ENCODE measurements at regions not wholly inside any gene's neighbourhood (a gene's known extent, or its start where the extent isn't known, plus 50 kb on each side); places are given as distances from the start of the nearest gene placed in this dataset.
"Not testable (repeated sequence)": the region's sequence is repeated elsewhere in the genome, so short reads cannot be mapped to it uniquely, and the experiment has no call there.

- no peak for DNase-seq
These were observed 54.5 kb upstream of the PRKD1 start for GRCh38 chr14:29982171-29982570.

DNA sequence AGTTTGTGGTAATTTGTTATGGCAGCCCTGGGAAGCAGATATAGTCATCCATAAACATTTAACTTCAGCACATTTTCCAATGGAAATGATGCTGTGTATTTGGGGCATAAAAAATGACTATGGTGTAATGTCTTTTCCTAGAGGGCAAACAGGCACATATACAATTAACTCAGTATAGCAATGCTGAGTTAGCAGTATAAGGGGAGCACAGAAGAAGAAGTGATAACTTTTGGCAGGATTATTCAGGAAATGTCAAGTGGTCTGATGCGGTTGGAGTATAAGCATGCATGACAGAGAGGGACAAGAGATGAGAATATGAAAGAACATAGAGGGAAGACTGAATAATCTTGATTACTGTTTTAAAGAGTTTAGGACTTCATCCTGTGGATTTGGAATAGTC lies 55.3 kb upstream of the PRKD1 start:
- DNase-seq: no peak

- not testable (repeated sequence) for DNase-seq
These were observed 62.8 kb upstream of the PRKD1 start for GRCh38 chr14:29990344-29990857.

- no peak for DNase-seq
These were observed 63.3 kb upstream of the PRKD1 start for GRCh38 chr14:29990993-29991392.

DNA sequence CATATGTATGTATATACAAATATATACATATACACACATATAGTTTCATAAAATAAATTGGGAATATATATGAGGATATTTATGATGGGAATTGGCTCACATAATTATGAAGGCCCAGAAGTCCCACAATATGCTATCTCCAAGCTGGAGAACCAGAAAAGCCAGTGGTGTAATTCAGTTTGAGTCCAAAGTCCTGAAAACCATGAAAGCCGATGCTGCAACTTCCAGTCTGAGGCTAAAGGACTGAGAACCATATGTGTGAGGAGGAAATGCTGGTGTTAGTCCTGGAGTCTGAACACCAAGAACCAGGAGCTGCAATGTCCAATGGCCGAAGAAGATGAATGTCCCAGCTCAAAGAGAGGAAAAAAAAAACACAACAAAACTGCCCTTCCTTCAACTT lies 65.5 kb upstream of the PRKD1 start:
- DNase-seq: no peak

DNA sequence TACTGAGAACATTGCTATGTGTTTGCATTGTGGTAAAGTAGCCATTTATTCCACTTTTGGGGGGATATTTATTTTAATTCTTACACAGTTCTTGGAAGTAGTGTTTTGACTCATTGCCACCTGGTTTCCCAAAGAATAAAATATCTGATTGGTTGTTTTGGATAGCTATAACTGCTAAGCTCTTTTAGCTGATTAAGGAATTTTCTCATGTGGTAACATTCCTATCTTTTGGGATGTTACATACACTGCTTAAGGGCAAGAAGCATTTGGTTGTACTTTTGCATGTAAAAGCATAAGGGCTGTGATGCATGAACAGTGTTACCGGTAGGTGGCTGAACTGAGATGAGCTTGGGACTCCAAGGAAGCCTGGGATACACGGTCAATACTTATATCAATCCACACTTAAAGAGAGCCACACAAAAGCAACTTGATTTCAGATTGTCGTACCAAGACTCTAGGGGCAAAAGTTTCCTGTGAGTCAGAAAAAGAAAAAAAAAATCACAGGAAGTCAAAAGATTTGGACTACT lies 71.4 kb upstream of the PRKD1 start:
- DNase-seq: no peak

GRCh38 chr14:30002859-30003258 lies 75.2 kb upstream of the PRKD1 start:
- no peak for DNase-seq

DNA sequence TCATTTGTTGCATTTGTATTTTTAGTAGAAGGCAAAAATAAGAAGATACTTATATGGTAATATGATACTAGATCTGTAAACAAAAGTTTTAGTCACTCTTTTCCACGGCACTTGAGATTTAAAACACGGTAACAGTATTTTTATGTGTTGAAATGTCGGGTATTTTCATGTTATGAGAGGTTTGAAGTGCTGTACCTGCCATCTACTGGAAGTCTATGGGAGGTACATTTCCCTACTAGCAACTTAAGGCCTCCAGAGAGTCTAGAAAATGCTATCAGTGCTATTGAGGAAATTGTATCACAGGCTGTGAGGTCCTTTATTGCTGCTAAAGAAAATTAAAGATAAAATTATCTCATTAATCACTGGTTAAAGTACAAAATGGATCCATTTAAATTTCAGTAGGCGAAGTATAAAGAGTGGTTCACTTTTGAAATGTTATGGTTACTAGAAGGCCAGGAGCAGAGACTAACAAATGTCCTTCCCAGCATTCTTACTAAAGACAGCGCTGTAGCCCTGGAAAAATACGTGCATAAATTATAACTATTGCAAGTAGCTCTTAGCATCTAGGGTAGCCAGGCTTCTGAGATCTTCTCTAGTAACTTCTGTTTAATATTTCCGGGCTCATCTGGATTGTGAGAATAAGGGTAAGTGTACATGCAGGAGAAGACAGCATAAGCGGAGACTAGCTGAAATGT lies 77.6 kb upstream of the PRKD1 start:
- peak; percentile 53 to 74 for DNase-seq

DNA sequence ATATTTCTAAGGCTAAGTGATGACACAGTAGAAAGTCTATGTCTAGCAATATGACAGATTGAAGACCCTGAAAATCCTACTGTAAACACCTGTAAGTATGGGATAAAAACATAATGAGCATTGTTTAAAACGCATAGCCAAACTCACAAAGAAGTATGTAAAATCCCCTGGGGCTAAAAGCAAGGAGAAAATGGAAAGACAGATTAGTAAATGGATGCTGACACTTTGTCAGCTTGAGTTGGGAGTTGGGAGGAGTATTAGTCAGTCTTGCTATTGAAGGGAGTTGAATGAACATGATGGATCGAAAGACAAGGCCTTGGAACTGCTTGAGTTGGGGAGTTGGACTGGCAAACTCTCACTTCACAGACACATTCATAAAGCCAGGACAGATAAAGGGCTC lies 79.0 kb upstream of the PRKD1 start:
- no peak for DNase-seq

GRCh38 chr14:30015489-30015888 lies 87.8 kb upstream of the PRKD1 start:
- DNase-seq: no peak

DNA sequence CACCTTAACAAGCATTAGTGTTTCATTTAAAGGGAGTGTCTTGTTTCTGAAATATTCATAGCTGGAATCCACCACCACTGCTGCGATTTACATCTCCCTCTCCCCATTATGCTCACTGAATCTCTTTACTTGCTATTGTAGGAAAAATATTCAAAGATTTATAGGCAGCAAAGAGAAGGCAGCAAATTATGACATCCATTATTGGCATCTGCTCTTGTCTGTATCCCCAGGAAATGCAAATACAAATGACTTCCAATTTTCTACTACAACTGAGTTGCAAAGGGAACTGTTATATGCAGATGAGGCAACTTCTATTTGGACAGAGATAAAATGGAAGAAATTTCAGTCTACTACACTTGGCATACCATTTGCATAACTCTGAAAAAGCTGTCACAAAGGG lies 88.4 kb upstream of the PRKD1 start:
- DNase-seq: no peak

- DNase-seq: no peak
These were observed 89.8 kb upstream of the PRKD1 start for GRCh38 chr14:30017370-30017993.

DNA sequence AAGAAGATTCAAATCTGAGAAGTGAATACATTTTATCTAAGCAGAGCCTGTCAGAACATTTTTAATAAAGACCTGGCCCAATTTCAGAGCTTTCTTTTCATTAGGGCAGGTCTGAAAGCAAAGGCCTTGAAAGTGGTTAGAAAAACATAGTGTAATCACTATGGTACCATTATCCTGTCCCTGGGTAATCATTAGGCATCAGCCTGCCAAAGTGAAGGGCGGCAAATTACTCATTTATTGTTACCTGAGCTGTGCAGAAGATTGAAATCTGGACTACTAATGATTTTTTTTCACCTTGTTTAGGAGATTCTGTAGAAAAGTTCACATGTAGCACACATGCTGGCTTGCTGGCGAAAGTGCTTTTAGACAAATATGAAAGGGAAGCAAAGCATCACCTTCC lies 92.6 kb upstream of the PRKD1 start:
- peak; percentile 29 to 74 for DNase-seq

- no peak for DNase-seq
These were observed 93.0 kb upstream of the PRKD1 start for GRCh38 chr14:30020687-30021086.

GRCh38 chr14:30023350-30023749 lies 95.7 kb upstream of the PRKD1 start:
- not testable (repeated sequence) for DNase-seq

- peak; percentile 83 to 96 for DNase-seq
These were observed 106.5 kb upstream of the PRKD1 start for GRCh38 chr14:30034152-30034551.

DNA sequence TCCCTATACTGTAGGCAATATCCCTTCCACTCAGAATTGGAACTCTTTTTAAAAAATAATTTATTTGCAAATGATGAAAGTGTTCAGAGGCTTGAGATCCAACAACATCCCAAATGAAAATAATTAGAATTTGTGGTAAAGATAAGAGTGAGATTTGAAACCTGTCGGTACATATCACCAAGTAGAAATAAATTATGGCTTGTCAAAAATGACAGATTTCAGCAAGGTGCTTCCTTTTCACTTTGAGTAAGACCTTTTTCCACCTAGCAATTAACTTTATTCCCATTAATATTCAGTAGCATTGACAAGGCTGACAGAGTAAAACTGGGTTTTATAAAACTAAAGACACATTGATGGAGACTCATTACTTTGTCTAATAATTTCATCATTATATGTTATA lies 107.7 kb upstream of the PRKD1 start:
- DNase-seq: no peak

DNA sequence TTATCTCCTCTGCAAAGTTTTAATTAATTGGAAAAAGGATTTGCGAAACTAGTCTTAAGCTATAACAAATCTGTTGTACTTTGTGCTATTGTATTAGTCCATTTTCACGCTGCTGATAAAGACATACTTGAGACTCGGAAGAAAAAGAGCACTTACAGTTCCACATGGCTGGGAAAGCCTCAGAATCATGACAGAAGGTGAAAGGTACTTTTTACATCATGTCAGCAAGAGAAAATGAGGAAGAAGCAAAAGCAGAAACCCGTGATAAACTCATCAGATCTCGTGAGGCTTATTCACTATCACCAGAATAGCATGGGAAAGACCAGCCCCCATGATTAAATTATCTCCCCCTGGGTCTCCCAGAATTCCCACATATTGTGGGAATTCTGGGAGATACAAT lies 118.1 kb upstream of the PRKD1 start:
- DNase-seq: no peak

DNA sequence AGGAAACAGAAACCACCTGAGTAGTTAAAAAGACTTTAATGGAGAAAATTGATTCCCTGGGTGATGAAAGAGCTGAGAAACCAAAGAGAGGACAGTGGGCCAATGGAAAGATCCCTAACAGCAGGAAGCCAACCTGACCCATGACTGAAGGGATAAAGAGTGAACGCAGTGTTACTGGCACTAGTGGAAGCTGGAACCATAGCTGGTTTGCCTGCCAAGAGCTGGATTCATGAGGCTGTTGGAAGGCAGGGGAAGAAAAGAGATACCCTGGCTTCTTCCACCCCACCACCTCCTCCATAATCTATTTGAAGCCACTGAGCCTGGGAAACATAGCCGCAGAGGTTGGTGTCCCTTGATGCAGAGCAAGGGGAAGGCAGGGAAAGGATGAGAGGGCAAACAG lies 125.5 kb upstream of the PRKD1 start:
- DNase-seq: no peak

- DNase-seq: no peak
These were observed 126.6 kb upstream of the PRKD1 start for GRCh38 chr14:30054201-30054600.

DNA sequence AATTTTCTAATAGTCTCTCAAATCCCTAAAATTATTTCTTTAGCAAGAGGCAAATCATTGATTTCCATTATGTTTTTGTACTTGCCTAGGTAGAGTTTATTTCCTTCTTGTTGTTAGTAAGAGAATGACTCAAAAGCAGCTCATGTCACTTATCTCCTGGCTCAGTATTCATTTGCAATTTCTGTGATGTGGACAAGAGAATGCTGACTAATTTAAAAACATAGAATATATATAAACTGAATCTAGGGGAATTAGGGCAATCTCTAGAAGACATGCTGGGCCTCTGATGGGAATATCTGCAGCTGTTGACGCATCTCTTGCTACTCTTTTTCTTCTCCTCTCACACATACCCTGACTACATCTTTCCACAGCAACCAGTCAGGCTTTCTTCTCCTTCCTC lies 130.8 kb upstream of the PRKD1 start:
- DNase-seq: no peak

DNA sequence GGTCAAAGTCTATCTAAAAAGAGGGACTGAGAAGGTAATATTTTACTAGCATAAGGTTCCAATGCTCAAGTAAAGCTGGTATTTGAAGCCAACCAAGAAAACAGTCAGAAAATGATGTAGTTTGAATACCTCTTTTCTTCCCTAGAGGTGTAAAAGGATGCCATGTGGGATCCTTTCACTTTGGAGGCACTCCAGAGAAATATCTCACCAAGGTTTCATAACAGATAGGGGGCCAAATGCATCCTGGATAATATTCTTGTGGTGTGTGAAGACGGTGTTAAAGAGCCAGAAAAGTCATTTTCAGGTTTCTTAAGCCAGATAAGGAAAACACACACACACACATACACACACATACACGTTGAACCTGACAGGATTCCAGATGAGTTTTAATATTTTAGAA lies 136.1 kb upstream of the PRKD1 start:
- no peak for DNase-seq

DNA sequence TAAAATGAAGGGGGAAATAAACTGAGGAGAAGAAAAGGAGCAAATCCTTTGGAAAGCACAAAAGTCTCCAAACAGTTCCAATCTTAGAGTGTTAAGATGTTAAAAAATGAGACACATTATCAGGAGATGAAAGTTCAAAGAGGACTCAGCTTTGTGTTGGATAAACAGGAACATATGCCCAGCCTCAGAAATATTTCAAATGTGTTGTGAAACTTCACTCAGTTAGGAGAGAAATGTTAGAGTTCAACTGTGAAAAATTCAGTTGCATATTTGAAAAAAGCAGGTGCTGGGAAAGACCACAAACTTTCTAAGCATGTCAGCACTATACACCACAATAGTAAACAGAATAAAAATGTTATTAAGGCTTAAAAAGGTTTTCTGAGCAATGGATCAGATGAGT lies 136.8 kb upstream of the PRKD1 start:
- DNase-seq: no peak

DNA sequence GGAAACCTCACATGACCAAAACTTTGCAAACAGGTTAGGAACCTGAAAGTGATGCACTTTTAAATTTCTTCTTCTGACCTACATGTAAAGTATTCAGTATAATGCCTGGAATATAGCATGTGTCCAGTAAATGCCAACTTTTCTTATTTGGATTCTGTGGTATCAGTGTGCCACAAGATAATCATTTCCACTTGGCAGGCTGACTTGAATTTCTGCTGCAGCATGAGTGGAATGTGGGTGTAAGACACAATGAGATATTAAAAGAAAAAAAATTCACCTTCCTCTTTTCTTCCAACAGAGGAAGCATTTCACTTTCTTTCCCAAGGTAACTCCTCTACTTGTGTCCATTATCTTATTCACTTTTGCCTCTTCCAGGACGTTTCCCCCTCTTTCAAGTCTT lies 141.9 kb upstream of the PRKD1 start:
- no peak for DNase-seq

DNA sequence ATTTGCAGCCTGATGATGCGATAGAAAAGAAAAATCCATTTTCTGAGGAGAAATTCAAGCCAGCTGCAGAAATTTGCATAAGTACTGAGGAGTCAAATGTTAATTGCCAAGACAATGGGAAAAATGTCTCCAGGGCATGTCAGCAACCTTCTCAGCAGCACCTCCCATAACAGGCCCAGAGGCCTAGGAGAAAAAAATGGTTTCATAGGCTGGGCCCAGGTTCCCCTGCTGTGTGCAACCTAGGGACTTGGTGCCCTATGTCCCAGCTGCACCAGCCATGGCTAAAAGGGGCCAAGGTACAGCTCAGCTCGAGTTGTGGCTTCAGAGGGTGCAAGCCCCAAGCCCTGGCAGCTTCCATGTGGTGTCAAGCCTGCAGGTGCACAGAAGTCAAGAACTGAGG lies 144.8 kb upstream of the PRKD1 start:
- DNase-seq: not testable (repeated sequence)

All from NCI-H2081 (cell line).